GM21526 (cell line): ENCODE measurements at regions not wholly inside any gene's neighbourhood (a gene's known extent, or its start where the extent isn't known, plus 50 kb on each side); places are given as distances from the start of the nearest gene placed in this dataset.
"Not testable (repeated sequence)": the region's sequence is repeated elsewhere in the genome, so short reads cannot be mapped to it uniquely, and the experiment has no call there.

Source experiments
- ATAC-seq: cut with Tn5 transposase; IDR thresholded peaks from one replicate; pipeline ENCODE4 v1.9.1; 2021; ENCODE audit warnings: moderate library complexity; ENCODE audit not compliant: unreplicated experiment, low FRiP score

- ATAC-seq, result no peak
Measured at GRCh38 chr3:110568246-110568645, 503.4 kb upstream of the NECTIN3 start.

- no peak for ATAC-seq
Measured at GRCh38 chr3:110569073-110569472, 502.5 kb upstream of the NECTIN3 start.

GRCh38 chr3:110575702-110576101 lies 495.9 kb upstream of the NECTIN3 start:
- no peak for ATAC-seq

GRCh38 chr3:110576960-110577359 lies 494.7 kb upstream of the NECTIN3 start:
- no peak for ATAC-seq

GRCh38 chr3:110577854-110578253 lies 493.8 kb upstream of the NECTIN3 start:
- ATAC-seq, result no peak

GRCh38 chr3:110579840-110580550 lies 491.6 kb upstream of the NECTIN3 start:
- ATAC-seq, result no peak

GRCh38 chr3:110583373-110583935 lies 488.2 kb upstream of the NECTIN3 start:
- no peak for ATAC-seq

GRCh38 chr3:110588906-110589305 lies 482.7 kb upstream of the NECTIN3 start:
- ATAC-seq, result no peak

- no peak for ATAC-seq
Measured at GRCh38 chr3:110589341-110589740, 482.3 kb upstream of the NECTIN3 start.

- ATAC-seq, result no peak
Measured at GRCh38 chr3:110593749-110594148, 477.9 kb upstream of the NECTIN3 start.

- no peak for ATAC-seq
Measured at GRCh38 chr3:110598847-110599490, 472.6 kb upstream of the NECTIN3 start.

- no peak for ATAC-seq
Measured at GRCh38 chr3:110608566-110608965, 463.1 kb upstream of the NECTIN3 start.

GRCh38 chr3:110612045-110612444 lies 459.6 kb upstream of the NECTIN3 start:
- no peak for ATAC-seq

GRCh38 chr3:110614186-110614585 lies 457.4 kb upstream of the NECTIN3 start:
- ATAC-seq, result no peak

- ATAC-seq, result no peak
Measured at GRCh38 chr3:110615454-110615853, 456.2 kb upstream of the NECTIN3 start.

GRCh38 chr3:110618512-110619226 lies 452.9 kb upstream of the NECTIN3 start:
- ATAC-seq, result no peak

GRCh38 chr3:110620118-110620517 lies 451.5 kb upstream of the NECTIN3 start:
- ATAC-seq, result no peak

GRCh38 chr3:110623571-110623970 lies 448.0 kb upstream of the NECTIN3 start:
- no peak for ATAC-seq

GRCh38 chr3:110624576-110624975 lies 447.0 kb upstream of the NECTIN3 start:
- ATAC-seq, result no peak

- ATAC-seq, result no peak
Measured at GRCh38 chr3:110625201-110625747, 446.3 kb upstream of the NECTIN3 start.

GRCh38 chr3:110626652-110627111 lies 444.9 kb upstream of the NECTIN3 start:
- ATAC-seq, result not testable (repeated sequence)
